Thyroid gland (tissue), 4 donors: ENCODE measurements at regions not wholly inside any gene's neighbourhood (a gene's known extent, or its start where the extent isn't known, plus 50 kb on each side); places are given as distances from the start of the nearest gene placed in this dataset.

Experiments used
- CTCF ChIP-seq, 6 experiments: fragments of 200-600 bp in 3 of 6; fragments of 450-650 bp in 3 of 6; sonication (generic) in 3 of 6; IDR thresholded peaks; one replicate each; pipeline ENCODE4 v1.5.1; 2016 to 2019; ENCODE audit warnings: antibody characterized with exemption in 6 of 6, mild to moderate bottlenecking in 2 of 6, inconsistent platforms in 1 of 6, moderate library complexity in 1 of 6
- POLR2A ChIP-seq, 2 donors: fragments of 450-650 bp; IDR thresholded peaks; one replicate each; pipeline ENCODE4 v1.6.1; 2017; ENCODE audit warnings: antibody characterized with exemption in 2 of 2, mild to moderate bottlenecking in 2 of 2, moderate library complexity in 1 of 2

GRCh38 chr12:23356440-23356839 is 593.0 kb downstream of the SOX5 start:
- TF ChIP-seq POLR2A (IDR thresholded peaks at IDR 0.05) (no peak), CTCF (IDR thresholded peaks at IDR 0.05) (no peak)
